ENCODE measurements at regions not wholly inside any gene's neighbourhood (a gene's known extent, or its start where the extent isn't known, plus 50 kb on each side); places are given as distances from the start of the nearest gene placed in this dataset.
A peak's percentile ranks its signal among the peaks of the same experiment; 100 is the strongest.

- Histone ChIP-seq H2AFZ (ENCODE audit: low read length) (no peak overlapping the region), H3K36me3 (ENCODE audit: control insufficient read depth, insufficient read depth, low read length) (no peaks in the 10 kb centered on the region), H3K9ac (ENCODE audit: insufficient read depth, low read length) (no peak overlapping the region), H3K79me2 (ENCODE audit: control insufficient read depth, insufficient read depth, low read length) (no peaks in the 10 kb centered on the region), H3K27ac (ENCODE audit: insufficient read depth, low read length) (no peak overlapping the region), H3K4me2 (ENCODE audit: extremely low read depth, insufficient read depth, low read length) (no peak overlapping the region), H3K4me1 (ENCODE audit: control insufficient read depth, extremely low read depth, insufficient read depth, low read length) (peaks cover 37% of the 10 kb centered on the region), H4K20me1 (ENCODE audit: control insufficient read depth, extremely low read depth, insufficient read depth, low read length) (no peaks in the 10 kb centered on the region), H3K27me3 (ENCODE audit: control insufficient read depth, insufficient read depth, low read length) (no peaks in the 10 kb centered on the region), H3K9me3 (ENCODE audit: control insufficient read depth, insufficient read depth, low read depth, low read length) (no peaks in the 10 kb centered on the region), H3K4me3 (replicated peaks in 1 of 4; ENCODE audit: control extremely low read depth in 1 of 4, insufficient read depth in 1 of 4, low read depth in 3 of 4, low read length in 4 of 4) (no peak overlapping the region)
- TF ChIP-seq EZH2 (IDR thresholded peaks at IDR 0.05; ENCODE audit: low read length, missing control alignments) (no peak), CTCF (conservative IDR thresholded peaks at IDR 0.05 in 1 of 2, IDR thresholded peaks at IDR 0.05 in 1 of 2; ENCODE audit: low read depth in 1 of 2, low read length in 2 of 2) (no peak)
- DNase-seq (ENCODE audit: low read depth in 2 of 2), result peak in 1 of 2 donors; percentile 83
Measured at GRCh38 chr2:172248785-172249187, 146.1 kb upstream of the DLX2 start.

- no peak overlapping the region for H3K9ac ChIP-seq (ENCODE audit: insufficient read depth, low read length)
- H3K27me3 ChIP-seq (ENCODE audit: control insufficient read depth, insufficient read depth, low read length), result no peaks in the 10 kb centered on the region
- no peaks in the 10 kb centered on the region for H4K20me1 ChIP-seq (ENCODE audit: control insufficient read depth, extremely low read depth, insufficient read depth, low read length)
- H3K4me2 ChIP-seq (ENCODE audit: extremely low read depth, insufficient read depth, low read length), result no peak overlapping the region
- no peaks in the 10 kb centered on the region for H3K36me3 ChIP-seq (ENCODE audit: control insufficient read depth, insufficient read depth, low read length)
- H3K27ac ChIP-seq (ENCODE audit: insufficient read depth, low read length), result no peak overlapping the region
- no peak overlapping the region for H2AFZ ChIP-seq (ENCODE audit: low read length)
- H3K9me3 ChIP-seq (ENCODE audit: control insufficient read depth, insufficient read depth, low read depth, low read length), result no peaks in the 10 kb centered on the region
- H3K4me1 ChIP-seq (ENCODE audit: control insufficient read depth, extremely low read depth, insufficient read depth, low read length), result peaks cover 37% of the 10 kb centered on the region
- H3K4me3 ChIP-seq (replicated peaks in 1 of 4; ENCODE audit: control extremely low read depth in 1 of 4, insufficient read depth in 1 of 4, low read depth in 3 of 4, low read length in 4 of 4), result no peak overlapping the region
- TF ChIP-seq EZH2 (IDR thresholded peaks at IDR 0.05; ENCODE audit: low read length, missing control alignments), result no peak
- TF ChIP-seq CTCF (conservative IDR thresholded peaks at IDR 0.05 in 1 of 2, IDR thresholded peaks at IDR 0.05 in 1 of 2; ENCODE audit: low read depth in 1 of 2, low read length in 2 of 2), result no peak
- H3K79me2 ChIP-seq (ENCODE audit: control insufficient read depth, insufficient read depth, low read length), result no peaks in the 10 kb centered on the region
- peak in 1 of 2 donors; percentile 60 for DNase-seq (ENCODE audit: low read depth in 2 of 2)
Measured at GRCh38 chr2:172249334-172249733, 146.6 kb upstream of the DLX2 start.

DNA sequence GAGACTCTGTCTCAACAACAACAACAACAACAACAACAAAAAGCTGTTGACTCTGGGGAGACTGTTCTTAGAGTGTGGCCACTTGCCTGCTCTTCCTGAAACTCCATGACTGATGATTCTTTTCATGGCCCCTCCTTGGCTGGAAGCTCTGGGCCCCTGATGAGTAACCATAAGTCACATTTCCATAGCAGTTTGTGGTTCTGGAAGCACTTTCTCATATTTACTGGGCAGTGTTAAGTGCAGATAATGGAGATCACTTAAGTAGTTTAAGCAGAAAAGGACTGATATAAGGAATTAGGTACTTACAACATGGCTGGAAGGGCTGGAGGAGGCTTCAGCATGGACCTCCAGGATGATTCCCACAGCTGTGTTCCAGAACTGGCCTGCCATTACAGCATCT, 147.3 kb upstream of the DLX2 start:
- no peak for TF ChIP-seq EZH2 (IDR thresholded peaks at IDR 0.05; ENCODE audit: low read length, missing control alignments)
- H3K4me1 ChIP-seq (ENCODE audit: control insufficient read depth, extremely low read depth, insufficient read depth, low read length), result peaks cover 37% of the 10 kb centered on the region
- no peak overlapping the region for H3K4me3 ChIP-seq (replicated peaks in 1 of 4; ENCODE audit: control extremely low read depth in 1 of 4, insufficient read depth in 1 of 4, low read depth in 3 of 4, low read length in 4 of 4)
- peak; percentile 76 to 95 for DNase-seq (ENCODE audit: low read depth in 2 of 2)
- H3K27me3 ChIP-seq (ENCODE audit: control insufficient read depth, insufficient read depth, low read length), result no peaks in the 10 kb centered on the region
- no peaks in the 10 kb centered on the region for H3K79me2 ChIP-seq (ENCODE audit: control insufficient read depth, insufficient read depth, low read length)
- no peaks in the 10 kb centered on the region for H3K36me3 ChIP-seq (ENCODE audit: control insufficient read depth, insufficient read depth, low read length)
- H2AFZ ChIP-seq (ENCODE audit: low read length), result no peak overlapping the region
- H3K9me3 ChIP-seq (ENCODE audit: control insufficient read depth, insufficient read depth, low read depth, low read length), result no peaks in the 10 kb centered on the region
- H3K4me2 ChIP-seq (ENCODE audit: extremely low read depth, insufficient read depth, low read length), result peak overlapping the region; percentile 65
- no peak overlapping the region for H3K9ac ChIP-seq (ENCODE audit: insufficient read depth, low read length)
- peak overlapping the region; percentile 40 for H3K27ac ChIP-seq (ENCODE audit: insufficient read depth, low read length)
- no peaks in the 10 kb centered on the region for H4K20me1 ChIP-seq (ENCODE audit: control insufficient read depth, extremely low read depth, insufficient read depth, low read length)
